ENCODE measurements at regions not wholly inside any gene's neighbourhood (a gene's known extent, or its start where the extent isn't known, plus 50 kb on each side); places are given as distances from the start of the nearest gene placed in this dataset.

GRCh38 chr12:90896821-90897220 lies 58.2 kb downstream of the CCER1 start:
- Histone ChIP-seq H4K91ac (ENCODE audit: insufficient read length, low read depth, low read length) (no peak overlapping the region), H3K4me2 (ENCODE audit: insufficient read depth, insufficient read length, low read length) (no peak overlapping the region), H3K23me2 (ENCODE audit: insufficient read length, low read depth, low read length, poor library complexity, severe bottlenecking) (no peaks in the 10 kb centered on the region), H3K18ac (ENCODE audit: insufficient read length, low read depth, low read length) (no peak overlapping the region), H3K56ac (ENCODE audit: insufficient read length, low read depth, low read length) (no peak overlapping the region), H2BK12ac (ENCODE audit: insufficient read length, low read depth, low read length) (no peak overlapping the region), H4K8ac (replicated peaks; ENCODE audit: insufficient read length, low read depth, low read length) (no peak overlapping the region), H4K20me1 (ENCODE audit: control insufficient read depth, insufficient read depth, insufficient read length) (no peaks in the 10 kb centered on the region), H3K27me3 (ENCODE audit: insufficient read depth, low read length) (no peaks in the 10 kb centered on the region), H3K9ac (ENCODE audit: extremely low read depth, insufficient read length, low read length) (no peak overlapping the region), H3K23ac (ENCODE audit: insufficient read length, low read depth, low read length) (no peak overlapping the region), H3K4ac (ENCODE audit: low read depth, low read length) (no peak overlapping the region), H2BK5ac (ENCODE audit: insufficient read length, low read length) (no peak overlapping the region), H2AK5ac (ENCODE audit: insufficient read length, low read length) (no peak overlapping the region), H3K4me1 (ENCODE audit: insufficient read depth, low read length) (no peaks in the 10 kb centered on the region), H3K79me1 (ENCODE audit: insufficient read depth, low read depth, low read length, poor library complexity, severe bottlenecking) (no peaks in the 10 kb centered on the region), H2BK120ac (ENCODE audit: low read depth, low read length, poor library complexity, severe bottlenecking) (no peak overlapping the region), H3K9me3 (ENCODE audit: control insufficient read depth, low read depth, low read length) (no peaks in the 10 kb centered on the region), H2BK15ac (ENCODE audit: low read depth, low read length) (no peak overlapping the region), H4K5ac (ENCODE audit: insufficient read length, low read depth, low read length) (no peak overlapping the region), H3K27ac (ENCODE audit: insufficient read length, low read depth, low read length) (no peak overlapping the region), H3K14ac (ENCODE audit: insufficient read depth, low read length) (no peak overlapping the region), H3T11ph (ENCODE audit: low read length) (no peak overlapping the region), H3K79me2 (ENCODE audit: insufficient read depth, low read length) (no peaks in the 10 kb centered on the region), H2AFZ (ENCODE audit: low read length) (no peak overlapping the region), H2BK20ac (ENCODE audit: low read depth, low read length, poor library complexity, severe bottlenecking) (no peak overlapping the region)
- Mint-ChIP-seq H3K36me3 (ENCODE audit: insufficient read depth in 1 of 3, low read depth in 3 of 3) (no peaks in the 10 kb centered on the region), H3K27me3 (ENCODE audit: low read depth) (0 out of 2 replicates have a peak, but pooled peaks cover 2% of the 10 kb centered on the region), H3K4me1 (no peaks in the 10 kb centered on the region), H3K9me3 (no peaks in the 10 kb centered on the region), H3K27ac (no peak overlapping the region), H3K4me3 (no peak overlapping the region)
- no peak for DNase-seq
- TF ChIP-seq CTCF (conservative IDR thresholded peaks at IDR 0.05) = no peak
- no CpG with 5 or more reads among the region's 1 CpG for WGBS (ENCODE audit: extremely low coverage, insufficient read length, low lambda C conversion rate)

Data from H9 (cell line).